GM10266 (cell line): ENCODE measurements at regions not wholly inside any gene's neighbourhood (a gene's known extent, or its start where the extent isn't known, plus 50 kb on each side); places are given as distances from the start of the nearest gene placed in this dataset.

Experiments used
- DNase-seq: peaks from one replicate; pipeline ENCODE4 v3.0.0; 2012; ENCODE audit errors: extremely low spot score
- CTCF ChIP-seq: IDR thresholded peaks from 2 replicates; pipeline ENCODE4 v1.5.1; 2012; ENCODE audit warnings: mild to moderate bottlenecking, low read depth; ENCODE audit not compliant: control insufficient read depth, insufficient read depth; ENCODE audit errors: missing control alignments

- no peak for DNase-seq
- no peak for TF ChIP-seq CTCF
Observed at GRCh38 chr18:60157810-60158209, 214.8 kb downstream of the MC4R start.

- DNase-seq: no peak
- no peak for TF ChIP-seq CTCF
Observed at GRCh38 chr18:60153376-60153775, 219.2 kb downstream of the MC4R start.

- DNase-seq: no peak
- no peak for TF ChIP-seq CTCF
Observed at GRCh38 chr18:60149316-60149715, 223.3 kb downstream of the MC4R start.

GRCh38 chr18:60147323-60147722, 225.3 kb downstream of the MC4R start:
- no peak for DNase-seq
- no peak for TF ChIP-seq CTCF

- DNase-seq: no peak
- no peak for TF ChIP-seq CTCF
Observed at GRCh38 chr18:60146220-60146960, 226.2 kb downstream of the MC4R start.

GRCh38 chr18:60145776-60146175, 226.8 kb downstream of the MC4R start:
- TF ChIP-seq CTCF: no peak
- no peak for DNase-seq

GRCh38 chr18:60134806-60135205, 235.0 kb downstream of the PMAIP1 start:
- no peak for DNase-seq
- TF ChIP-seq CTCF: no peak
